ENCODE measurements at regions not wholly inside any gene's neighbourhood (a gene's known extent, or its start where the extent isn't known, plus 50 kb on each side); places are given as distances from the start of the nearest gene placed in this dataset.

DNA sequence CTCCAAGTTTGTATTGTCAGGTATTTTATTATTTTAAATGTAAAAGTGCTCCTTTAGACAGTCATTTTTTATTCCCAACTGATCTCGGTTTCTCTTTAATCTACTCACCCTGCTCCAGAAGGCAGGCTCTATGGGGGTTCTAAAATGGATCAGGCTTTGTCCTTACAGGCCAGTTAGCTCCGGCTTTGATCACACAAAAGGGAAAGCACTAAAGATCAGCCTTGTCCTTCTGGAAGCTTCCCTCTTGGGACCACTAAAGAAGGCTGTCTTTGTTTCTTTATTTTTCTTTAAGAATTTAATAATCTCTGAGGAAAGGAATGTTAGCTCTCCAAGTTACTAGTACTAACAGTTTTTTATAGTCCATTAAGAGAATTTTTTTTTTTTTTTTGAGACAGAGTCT, 560.5 kb upstream of the ZNF717 start (continued):
- TF ChIP-seq SUPT20H (IDR thresholded peaks at IDR 0.05; ENCODE audit: borderline replicate concordance, control insufficient read depth, low read depth, low read length): no peak
- no peak for TF ChIP-seq CBX3 (IDR thresholded peaks at IDR 0.05; ENCODE audit: borderline replicate concordance, low read depth)
- TF ChIP-seq NR2F1 (conservative IDR thresholded peaks at IDR 0.05): no peak

DNA sequence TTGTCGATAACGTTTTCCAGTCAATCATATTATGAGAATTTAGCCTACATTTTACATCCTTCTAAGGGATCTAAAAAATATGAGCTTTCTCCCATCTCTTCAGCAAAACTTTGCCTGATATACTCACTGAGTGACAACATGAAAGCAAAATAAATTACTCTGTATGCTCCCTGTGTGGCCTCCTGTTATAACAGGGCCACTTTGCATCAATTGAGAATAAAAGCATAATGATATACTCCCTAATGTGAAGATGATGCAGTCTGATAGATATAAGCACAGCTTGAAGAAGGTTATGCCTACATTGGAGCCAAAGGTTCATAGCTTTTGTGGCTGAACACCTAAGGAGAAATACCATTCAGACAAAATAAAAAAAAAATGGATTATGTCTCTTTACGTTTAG, 561.3 kb upstream of the ZNF717 start:
- Histone ChIP-seq H3K79me2 (ENCODE audit: control insufficient read depth, insufficient read depth, low read length) (no peaks in the 10 kb centered on the region), H4K20me1 (ENCODE audit: control insufficient read depth, insufficient read depth) (no peaks in the 10 kb centered on the region), H3K9ac (ENCODE audit: control insufficient read depth, insufficient read depth, low read length) (no peak overlapping the region), H3K36me3 (ENCODE audit: control insufficient read depth in 2 of 2, insufficient read depth in 2 of 2, low read length in 1 of 2) (no peaks in the 10 kb centered on the region), H3K27me3 (replicated peaks in 1 of 2; ENCODE audit: control insufficient read depth in 2 of 2, insufficient read depth in 2 of 2, low read length in 1 of 2) (no peaks in the 10 kb centered on the region), H3K4me1 (ENCODE audit: control insufficient read depth, insufficient read depth, low read length) (no peaks in the 10 kb centered on the region), H3K27ac (ENCODE audit: control insufficient read depth, insufficient read depth) (no peak overlapping the region), H2AFZ (ENCODE audit: control insufficient read depth, low read depth, low read length) (no peak overlapping the region), H3K4me3 (no peak overlapping the region), H3K9me3 (replicated peaks; ENCODE audit: control insufficient read depth, insufficient read depth, low read length) (no peaks in the 10 kb centered on the region), H3K4me2 (ENCODE audit: control insufficient read depth, insufficient read depth) (no peak overlapping the region)
- intact Hi-C loops (cut with micrococcal nuclease; ENCODE audit: unreplicated experiment): no loop called here
- TF ChIP-seq, protein P1, sequence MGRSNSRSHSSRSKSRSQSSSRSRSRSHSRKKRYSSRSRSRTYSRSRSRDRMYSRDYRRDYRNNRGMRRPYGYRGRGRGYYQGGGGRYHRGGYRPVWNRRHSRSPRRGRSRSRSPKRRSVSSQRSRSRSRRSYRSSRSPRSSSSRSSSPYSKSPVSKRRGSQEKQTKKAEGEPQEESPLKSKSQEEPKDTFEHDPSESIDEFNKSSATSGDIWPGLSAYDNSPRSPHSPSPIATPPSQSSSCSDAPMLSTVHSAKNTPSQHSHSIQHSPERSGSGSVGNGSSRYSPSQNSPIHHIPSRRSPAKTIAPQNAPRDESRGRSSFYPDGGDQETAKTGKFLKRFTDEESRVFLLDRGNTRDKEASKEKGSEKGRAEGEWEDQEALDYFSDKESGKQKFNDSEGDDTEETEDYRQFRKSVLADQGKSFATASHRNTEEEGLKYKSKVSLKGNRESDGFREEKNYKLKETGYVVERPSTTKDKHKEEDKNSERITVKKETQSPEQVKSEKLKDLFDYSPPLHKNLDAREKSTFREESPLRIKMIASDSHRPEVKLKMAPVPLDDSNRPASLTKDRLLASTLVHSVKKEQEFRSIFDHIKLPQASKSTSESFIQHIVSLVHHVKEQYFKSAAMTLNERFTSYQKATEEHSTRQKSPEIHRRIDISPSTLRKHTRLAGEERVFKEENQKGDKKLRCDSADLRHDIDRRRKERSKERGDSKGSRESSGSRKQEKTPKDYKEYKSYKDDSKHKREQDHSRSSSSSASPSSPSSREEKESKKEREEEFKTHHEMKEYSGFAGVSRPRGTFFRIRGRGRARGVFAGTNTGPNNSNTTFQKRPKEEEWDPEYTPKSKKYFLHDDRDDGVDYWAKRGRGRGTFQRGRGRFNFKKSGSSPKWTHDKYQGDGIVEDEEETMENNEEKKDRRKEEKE (IDR thresholded peaks at IDR 0.05): no peak
- TF ChIP-seq ASH2L (IDR thresholded peaks at IDR 0.05; ENCODE audit: borderline replicate concordance, low read depth) (no peak), HDAC2 (IDR thresholded peaks at IDR 0.05) (no peak), POLR2AphosphoS2 (IDR thresholded peaks at IDR 0.05; ENCODE audit: low read depth, low read length) (no peak), POLR2AphosphoS5 (IDR thresholded peaks at IDR 0.05; ENCODE audit: low read length) (no peak), MEF2A (IDR thresholded peaks at IDR 0.05; ENCODE audit: insufficient read depth, low read depth, low read length) (no peak), YBX1 (IDR thresholded peaks at IDR 0.05) (no peak)
- TF ChIP-seq, protein P2, sequence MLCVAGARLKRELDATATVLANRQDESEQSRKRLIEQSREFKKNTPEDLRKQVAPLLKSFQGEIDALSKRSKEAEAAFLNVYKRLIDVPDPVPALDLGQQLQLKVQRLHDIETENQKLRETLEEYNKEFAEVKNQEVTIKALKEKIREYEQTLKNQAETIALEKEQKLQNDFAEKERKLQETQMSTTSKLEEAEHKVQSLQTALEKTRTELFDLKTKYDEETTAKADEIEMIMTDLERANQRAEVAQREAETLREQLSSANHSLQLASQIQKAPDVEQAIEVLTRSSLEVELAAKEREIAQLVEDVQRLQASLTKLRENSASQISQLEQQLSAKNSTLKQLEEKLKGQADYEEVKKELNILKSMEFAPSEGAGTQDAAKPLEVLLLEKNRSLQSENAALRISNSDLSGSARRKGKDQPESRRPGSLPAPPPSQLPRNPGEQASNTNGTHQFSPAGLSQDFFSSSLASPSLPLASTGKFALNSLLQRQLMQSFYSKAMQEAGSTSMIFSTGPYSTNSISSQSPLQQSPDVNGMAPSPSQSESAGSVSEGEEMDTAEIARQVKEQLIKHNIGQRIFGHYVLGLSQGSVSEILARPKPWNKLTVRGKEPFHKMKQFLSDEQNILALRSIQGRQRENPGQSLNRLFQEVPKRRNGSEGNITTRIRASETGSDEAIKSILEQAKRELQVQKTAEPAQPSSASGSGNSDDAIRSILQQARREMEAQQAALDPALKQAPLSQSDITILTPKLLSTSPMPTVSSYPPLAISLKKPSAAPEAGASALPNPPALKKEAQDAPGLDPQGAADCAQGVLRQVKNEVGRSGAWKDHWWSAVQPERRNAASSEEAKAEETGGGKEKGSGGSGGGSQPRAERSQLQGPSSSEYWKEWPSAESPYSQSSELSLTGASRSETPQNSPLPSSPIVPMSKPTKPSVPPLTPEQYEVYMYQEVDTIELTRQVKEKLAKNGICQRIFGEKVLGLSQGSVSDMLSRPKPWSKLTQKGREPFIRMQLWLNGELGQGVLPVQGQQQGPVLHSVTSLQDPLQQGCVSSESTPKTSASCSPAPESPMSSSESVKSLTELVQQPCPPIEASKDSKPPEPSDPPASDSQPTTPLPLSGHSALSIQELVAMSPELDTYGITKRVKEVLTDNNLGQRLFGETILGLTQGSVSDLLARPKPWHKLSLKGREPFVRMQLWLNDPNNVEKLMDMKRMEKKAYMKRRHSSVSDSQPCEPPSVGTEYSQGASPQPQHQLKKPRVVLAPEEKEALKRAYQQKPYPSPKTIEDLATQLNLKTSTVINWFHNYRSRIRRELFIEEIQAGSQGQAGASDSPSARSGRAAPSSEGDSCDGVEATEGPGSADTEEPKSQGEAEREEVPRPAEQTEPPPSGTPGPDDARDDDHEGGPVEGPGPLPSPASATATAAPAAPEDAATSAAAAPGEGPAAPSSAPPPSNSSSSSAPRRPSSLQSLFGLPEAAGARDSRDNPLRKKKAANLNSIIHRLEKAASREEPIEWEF (IDR thresholded peaks at IDR 0.05; ENCODE audit: insufficient replicate concordance, low read depth, low read length): no peak
- TF ChIP-seq, protein P3, sequence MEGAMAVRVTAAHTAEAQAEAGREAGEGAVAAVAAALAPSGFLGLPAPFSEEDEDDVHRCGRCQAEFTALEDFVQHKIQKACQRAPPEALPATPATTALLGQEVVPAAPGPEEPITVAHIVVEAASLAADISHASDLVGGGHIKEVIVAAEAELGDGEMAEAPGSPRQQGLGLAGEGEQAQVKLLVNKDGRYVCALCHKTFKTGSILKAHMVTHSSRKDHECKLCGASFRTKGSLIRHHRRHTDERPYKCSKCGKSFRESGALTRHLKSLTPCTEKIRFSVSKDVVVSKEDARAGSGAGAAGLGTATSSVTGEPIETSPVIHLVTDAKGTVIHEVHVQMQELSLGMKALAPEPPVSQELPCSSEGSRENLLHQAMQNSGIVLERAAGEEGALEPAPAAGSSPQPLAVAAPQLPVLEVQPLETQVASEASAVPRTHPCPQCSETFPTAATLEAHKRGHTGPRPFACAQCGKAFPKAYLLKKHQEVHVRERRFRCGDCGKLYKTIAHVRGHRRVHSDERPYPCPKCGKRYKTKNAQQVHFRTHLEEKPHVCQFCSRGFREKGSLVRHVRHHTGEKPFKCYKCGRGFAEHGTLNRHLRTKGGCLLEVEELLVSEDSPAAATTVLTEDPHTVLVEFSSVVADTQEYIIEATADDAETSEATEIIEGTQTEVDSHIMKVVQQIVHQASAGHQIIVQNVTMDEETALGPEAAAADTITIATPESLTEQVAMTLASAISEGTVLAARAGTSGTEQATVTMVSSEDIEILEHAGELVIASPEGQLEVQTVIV (IDR thresholded peaks at IDR 0.05; ENCODE audit: borderline replicate concordance, partially characterized antibody): no peak
- ChIA-PET SMC1A (ENCODE audit: uncharacterized antibody, unreplicated experiment) (interaction anchor here (0.5 kb wide), 1 partner anchor 101 kb away, joined by 4 read pairs; no protein-coding TSS in a partner anchor), CTCF (interaction anchor here (0.7 kb wide), 1 partner anchor 46 kb away, joined by 3 read pairs; no protein-coding TSS in a partner anchor), RAD21 (ENCODE audit: unreplicated experiment) (no interaction called here), POLR2A (no interaction called here)
- no TSS peak for BruUV-seq (replicated peaks)
- WGBS (ENCODE audit: insufficient coverage, insufficient replicate concordance, low lambda C conversion rate, missing lambda C conversion rate): 35% methylated on average over 3 of the region's 3 CpGs
- in situ Hi-C loops (cut with MboI): no loop called here
- ATAC-seq (no peak), DNase-seq (ENCODE audit: low read depth, low spot score) (no peak), FAIRE-seq (no peak)
